ENCODE measurements at regions not wholly inside any gene's neighbourhood (a gene's known extent, or its start where the extent isn't known, plus 50 kb on each side); places are given as distances from the start of the nearest gene placed in this dataset.

- TF ChIP-seq PBX3 (CRISPR knock-in tag; IDR thresholded peaks at IDR 0.05) (no peak), ZNF362 (tag by site-specific recombination; IDR thresholded peaks at IDR 0.05) (no peak), ZNF677 (tag by site-specific recombination; IDR thresholded peaks at IDR 0.05) (no peak), PRDM10 (tag by site-specific recombination; IDR thresholded peaks at IDR 0.05) (0 out of 2 replicates have a peak, but pooled peaks have one; percentile 8), ZNF404 (tag by site-specific recombination; IDR thresholded peaks at IDR 0.05) (no peak), ZNF366 (tag by site-specific recombination; conservative IDR thresholded peaks at IDR 0.05) (peak; percentile 38; the same call in 1 of the 2 replicates), ZNF10 (tag by site-specific recombination; IDR thresholded peaks at IDR 0.05) (no peak; the same call in 1 of the 2 replicates), KLF16 (tag by site-specific recombination; IDR thresholded peaks at IDR 0.05) (peak; percentile 63), ZNF623 (tag by site-specific recombination; IDR thresholded peaks at IDR 0.05) (no peak), FEZF1 (tag by site-specific recombination; IDR thresholded peaks at IDR 0.05) (0 out of 2 replicates have a peak, but pooled peaks have one; percentile 31), ZBTB1 (tag by site-specific recombination; IDR thresholded peaks at IDR 0.05) (no peak), ZNF26 (tag by site-specific recombination; IDR thresholded peaks at IDR 0.05) (no peak), ATF2 (tag by site-specific recombination; IDR thresholded peaks at IDR 0.05; ENCODE audit: low read depth) (no peak), ZSCAN16 (tag by site-specific recombination; IDR thresholded peaks at IDR 0.05) (no peak), ZNF776 (tag by site-specific recombination; IDR thresholded peaks at IDR 0.05; ENCODE audit: borderline replicate concordance) (no peak), ZNF324 (tag by site-specific recombination; IDR thresholded peaks at IDR 0.05) (peak; percentile 42; the same call in 1 of the 2 replicates), ELK4 (IDR thresholded peaks at IDR 0.05; ENCODE audit: borderline replicate concordance, low read depth, low read length) (no peak), ZNF530 (tag by site-specific recombination; IDR thresholded peaks at IDR 0.05; ENCODE audit: low read depth) (no peak), PRDM4 (tag by site-specific recombination; IDR thresholded peaks at IDR 0.05) (no peak)
These were observed 152.8 kb downstream of the TENT5C start (continued) for GRCh38 chr1:117758444-117759316.

Data from HEK293 (cell line).